K562 (cell line): ENCODE measurements at regions not wholly inside any gene's neighbourhood (a gene's known extent, or its start where the extent isn't known, plus 50 kb on each side); places are given as distances from the start of the nearest gene placed in this dataset.

ENCODE experiments used
- ATAC-seq: fragments of 200-7000 bp; cut with Tn5 transposase; 3 replicates; pipeline ENCODE4 v1.9.1; 2020; ENCODE audit warnings: moderate library complexity
- BruUV-seq: library from RNA; stranded (reverse); fragments of 400-500 nt; replicated peaks from 2 replicates; lab custom pipeline; 2021; lab: Mats Ljungman, UMichigan
- CTCF ChIA-PET: fragments of 300-600 bp; formaldehyde crosslinking; extraction: SDS; loops from one replicate; lab custom pipeline; 2021; ENCODE audit warnings: low intra/inter-chr PET ratio; lab: Yijun Ruan, JAX
- POLR2A ChIA-PET: fragments of 300-600, 350-650 bp; sonication (Branson Sonifier 250); formaldehyde crosslinking; extraction: SDS; loops from one replicate; lab custom pipeline; 2021; ENCODE audit warnings: antibody characterized with exemption, inconsistent platforms; lab: Yijun Ruan, JAX
- DNase-seq, 4 experiments: peaks; one replicate each; pipeline versions ENCODE4 v3.0.0 to v3.0.0-alpha.2; 2011 to 2018; ENCODE audit warnings: low spot score in 3 of 4, mixed read lengths in 3 of 4; ENCODE audit errors: extremely low read depth in 1 of 4
- FAIRE-seq: peaks from 2 replicates; lab custom pipeline; 2011; peaks lifted over from hg19 to GRCh38; lab: Jason Lieb, UNC
- H2AFZ ChIP-seq: 2 replicates; pipeline ENCODE4 v1.6.0; 2011; ENCODE audit warnings: low read depth, low read length, control low read depth, inconsistent platforms
- H3K27ac ChIP-seq: fragments of 200-600 bp; 3 replicates; pipeline ENCODE4 v1.8.0; 2011; ENCODE audit warnings: low read depth, mild to moderate bottlenecking, control low read depth, inconsistent platforms, low read length, moderate library complexity, mixed read lengths; ENCODE audit errors: extremely low read depth
- H3K27me3 ChIP-seq, 2 experiments: fragments of 300-600 bp in 1 of 2; 2 replicates in 1 of 2; 3 replicates in 1 of 2; pipeline versions ENCODE4 v1.6.0 to v1.8.0; 2011; ENCODE audit warnings: inconsistent platforms in 2 of 2, low read length in 2 of 2, mild to moderate bottlenecking in 1 of 2, mixed read lengths in 1 of 2, moderate library complexity in 1 of 2; ENCODE audit not compliant: control insufficient read depth in 2 of 2, insufficient read depth in 2 of 2
- H3K36me3 ChIP-seq: fragments of 300-600 bp; 3 replicates; pipeline ENCODE4 v1.8.0; 2011; ENCODE audit warnings: mild to moderate bottlenecking, low read length, inconsistent platforms; ENCODE audit not compliant: control insufficient read depth, insufficient read depth
- H3K4me1 ChIP-seq, 2 experiments: fragments of 200-600 bp in 1 of 2; replicated peaks in 1 of 2; 2 replicates in 1 of 2; 3 replicates in 1 of 2; pipeline versions ENCODE4 v1.5.1 to v1.8.0; 2011; ENCODE audit warnings: inconsistent platforms in 2 of 2, low read length in 2 of 2, mild to moderate bottlenecking in 1 of 2, mixed read lengths in 1 of 2, moderate library complexity in 1 of 2; ENCODE audit not compliant: control insufficient read depth in 2 of 2, insufficient read depth in 2 of 2
- H3K4me2 ChIP-seq: 2 replicates; pipeline ENCODE4 v1.6.1; 2011; ENCODE audit warnings: low read length, control low read depth, inconsistent platforms, mixed read lengths; ENCODE audit not compliant: insufficient read depth
- H3K4me3 ChIP-seq: fragments of 200-600 bp; sonication (generic), shearing (Covaris generic); 2 replicates; pipeline ENCODE4 v1.5.1; 2016; ENCODE audit warnings: control low read depth, inconsistent platforms
- H3K79me2 ChIP-seq: fragments of 200-600 bp; 3 replicates; pipeline ENCODE4 v1.8.0; 2011; ENCODE audit warnings: low read length, inconsistent platforms; ENCODE audit not compliant: control insufficient read depth, insufficient read depth
- H3K9ac ChIP-seq, 2 experiments: 2 replicates each; pipeline versions ENCODE4 v1.6.0 to v1.6.1; 2011; ENCODE audit warnings: low read depth in 2 of 2, low read length in 2 of 2, control low read depth in 1 of 2, inconsistent platforms in 1 of 2, mild to moderate bottlenecking in 1 of 2, mixed read lengths in 1 of 2; ENCODE audit not compliant: insufficient read depth in 1 of 2
- H3K9me1 ChIP-seq: one replicate; pipeline ENCODE4 v1.6.0; 2011; ENCODE audit warnings: inconsistent platforms, mild to moderate bottlenecking, low read length, moderate library complexity; ENCODE audit not compliant: control insufficient read depth, insufficient read depth
- H3K9me3 ChIP-seq: replicated peaks from 2 replicates; pipeline ENCODE4 v1.5.1; 2011; ENCODE audit warnings: low read depth, low read length, inconsistent platforms; ENCODE audit not compliant: control insufficient read depth, insufficient read depth
- H4K20me1 ChIP-seq: replicated peaks from 2 replicates; pipeline ENCODE4 v1.6.1; 2011; ENCODE audit warnings: low read length, inconsistent platforms, mixed read lengths; ENCODE audit not compliant: control insufficient read depth, insufficient read depth
- BCL6 ChIP-seq: fragments of 250-450 bp; sonication (Bioruptor Pico); IDR thresholded peaks from 2 replicates; pipeline ENCODE4 v1.4.0; 2020
- GATA2 ChIP-seq: sonication (generic); formaldehyde crosslinking; IDR thresholded peaks from 2 replicates; pipeline ENCODE4 v1.4.0; 2020; ENCODE audit warnings: mild to moderate bottlenecking, missing genetic modification reagents
- HLTF ChIP-seq: fragments of 450-650 bp; IDR thresholded peaks from 2 replicates; pipeline ENCODE4 v1.6.1; 2016
- MEF2D ChIP-seq: conservative IDR thresholded peaks from 2 replicates; pipeline ENCODE4 v1.6.1; 2016; ENCODE audit warnings: low read depth, missing genetic modification characterization, missing compliant biosample characterization
- PHB2 ChIP-seq: fragments of 450-650 bp; IDR thresholded peaks from 2 replicates; pipeline ENCODE4 v1.6.1; 2017; ENCODE audit warnings: low read depth
- POLR3G ChIP-seq: IDR thresholded peaks from 2 replicates; pipeline ENCODE4 v1.6.1; 2011; ENCODE audit not compliant: insufficient read length, insufficient replicate concordance; ENCODE audit errors: extremely low read depth
- RNF2 ChIP-seq: sonication (generic); IDR thresholded peaks from 2 replicates; pipeline ENCODE4 v1.6.1; 2016
- RUNX1 ChIP-seq: sonication (generic); IDR thresholded peaks from 2 replicates; pipeline ENCODE4 v1.6.1; 2016; ENCODE audit warnings: antibody characterized with exemption, low read depth
- SREBF1 ChIP-seq: fragments of 150-350 bp; IDR thresholded peaks from 2 replicates; pipeline ENCODE4 v1.6.1; 2014; ENCODE audit warnings: antibody characterized with exemption, low read depth, low read length, borderline replicate concordance
- STAT5A ChIP-seq: IDR thresholded peaks from 2 replicates; pipeline ENCODE4 v1.6.1; 2012; ENCODE audit warnings: low read length, inconsistent platforms, borderline replicate concordance
- ZBTB7A ChIP-seq: IDR thresholded peaks from 2 replicates; pipeline ENCODE4 v1.6.1; 2011; ENCODE audit warnings: low read depth, mild to moderate bottlenecking, low read length, moderate library complexity, borderline replicate concordance; ENCODE audit not compliant: control insufficient read depth
- ZNF212 ChIP-seq: fragments of 450-650 bp; formaldehyde crosslinking; IDR thresholded peaks from 2 replicates; pipeline ENCODE4 v1.4.0; 2020; ENCODE audit warnings: mild to moderate bottlenecking
- ZNF57 ChIP-seq: fragments of 450-650 bp; formaldehyde crosslinking; IDR thresholded peaks from 2 replicates; pipeline ENCODE4 v1.4.0; 2020; ENCODE audit warnings: mild to moderate bottlenecking, moderate library complexity
- WGBS: fragments of 100-300 bp; shearing (Covaris generic); methylation state at CpG from one replicate; pipeline ENCODE4 v1.1.6; 2016; ENCODE audit warnings: low coverage, mixed read lengths; ENCODE audit not compliant: insufficient coverage; ENCODE audit errors: missing lambda C conversion rate; 5-methylcytosine and 5-hydroxymethylcytosine counted together
- in situ Hi-C: fragments of 300-500 bp; cut with MboI; formaldehyde crosslinking; loops from 4 replicates; pipeline ENCODE4 v1.15.0; 2018; ENCODE audit warnings: inconsistent platforms, mixed read lengths
- intact Hi-C: fragments of 100-400 bp; cut with micrococcal nuclease; formaldehyde crosslinking; loops from 2 replicates; pipeline ENCODE4 v1.14.2; 2022
- TF ChIP-seq, protein P1 (sequence below): IDR thresholded peaks from 2 replicates; pipeline ENCODE4 v1.6.1; 2016; ENCODE audit warnings: missing genetic modification characterization, missing compliant biosample characterization
- TF ChIP-seq, protein P2 (sequence below): fragments of 450-650 bp; IDR thresholded peaks from 2 replicates; pipeline ENCODE4 v1.6.1; 2017; ENCODE audit warnings: antibody characterized with exemption

DNA sequence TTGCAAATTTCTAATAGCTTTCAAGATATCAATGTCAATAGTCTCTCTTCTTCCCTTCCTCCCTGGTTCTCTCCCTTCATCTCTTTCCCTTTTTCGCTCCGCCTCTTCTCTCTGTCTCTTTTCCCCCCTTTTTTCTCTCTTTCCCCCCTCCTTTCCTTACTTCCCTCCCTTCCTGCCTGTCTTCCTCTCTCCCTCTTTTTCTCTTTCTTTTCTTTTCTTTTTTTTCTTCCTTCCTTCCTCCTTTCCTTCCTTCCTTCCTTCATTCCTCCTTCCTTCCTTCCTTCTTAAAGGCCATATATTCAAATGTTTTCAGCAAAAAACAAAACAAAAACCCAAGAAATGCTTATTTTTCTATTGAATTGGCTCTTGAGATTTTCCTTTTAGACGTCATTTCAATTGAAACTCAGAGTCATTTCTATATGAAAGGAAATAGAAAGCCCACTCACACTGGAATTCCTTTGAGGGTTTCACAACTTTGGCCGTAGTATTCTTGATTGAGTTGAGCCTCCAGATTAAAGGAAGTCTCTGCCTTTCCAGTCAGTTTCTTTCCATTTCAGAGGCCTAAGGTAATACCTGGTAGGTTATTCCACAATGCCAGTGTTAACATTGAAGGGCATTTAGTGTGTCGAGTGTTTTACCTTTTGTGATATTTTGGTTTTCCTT, 551.5 kb downstream of the LMO4 start:
- Histone ChIP-seq H3K9me3 (no peaks in the 10 kb centered on the region; the same call in 1 of the 2 replicates), H2AFZ (no peak overlapping the region), H3K9ac (no peak overlapping the region), H3K9me1 (no peaks in the 10 kb centered on the region), H4K20me1 (no peaks in the 10 kb centered on the region), H3K27me3 (no peaks in the 10 kb centered on the region), H3K4me1 (no peaks in the 10 kb centered on the region), H3K4me2 (no peak overlapping the region), H3K4me3 (no peak overlapping the region), H3K79me2 (no peaks in the 10 kb centered on the region), H3K27ac (no peak overlapping the region), H3K36me3 (no peaks in the 10 kb centered on the region)
- DNase-seq (no peak), FAIRE-seq (no peak), ATAC-seq (no peak)
- TF ChIP-seq, protein P1, sequence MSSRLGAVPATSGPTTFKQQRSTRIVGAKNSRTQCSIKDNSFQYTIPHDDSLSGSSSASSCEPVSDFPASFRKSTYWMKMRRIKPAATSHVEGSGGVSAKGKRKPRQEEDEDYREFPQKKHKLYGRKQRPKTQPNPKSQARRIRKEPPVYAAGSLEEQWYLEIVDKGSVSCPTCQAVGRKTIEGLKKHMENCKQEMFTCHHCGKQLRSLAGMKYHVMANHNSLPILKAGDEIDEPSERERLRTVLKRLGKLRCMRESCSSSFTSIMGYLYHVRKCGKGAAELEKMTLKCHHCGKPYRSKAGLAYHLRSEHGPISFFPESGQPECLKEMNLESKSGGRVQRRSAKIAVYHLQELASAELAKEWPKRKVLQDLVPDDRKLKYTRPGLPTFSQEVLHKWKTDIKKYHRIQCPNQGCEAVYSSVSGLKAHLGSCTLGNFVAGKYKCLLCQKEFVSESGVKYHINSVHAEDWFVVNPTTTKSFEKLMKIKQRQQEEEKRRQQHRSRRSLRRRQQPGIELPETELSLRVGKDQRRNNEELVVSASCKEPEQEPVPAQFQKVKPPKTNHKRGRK, result peak; percentile 86
- no peak for TF ChIP-seq ZNF212 (CRISPR knock-in tag)
- POLR2A ChIA-PET, result no interaction called here
- intact Hi-C loops, result no loop called here
- in situ Hi-C loops, result no loop called here
- CTCF ChIA-PET, result no interaction called here
- 4% methylated on average over 5 of the region's 5 CpGs for WGBS
- BruUV-seq, result no TSS peak

DNA sequence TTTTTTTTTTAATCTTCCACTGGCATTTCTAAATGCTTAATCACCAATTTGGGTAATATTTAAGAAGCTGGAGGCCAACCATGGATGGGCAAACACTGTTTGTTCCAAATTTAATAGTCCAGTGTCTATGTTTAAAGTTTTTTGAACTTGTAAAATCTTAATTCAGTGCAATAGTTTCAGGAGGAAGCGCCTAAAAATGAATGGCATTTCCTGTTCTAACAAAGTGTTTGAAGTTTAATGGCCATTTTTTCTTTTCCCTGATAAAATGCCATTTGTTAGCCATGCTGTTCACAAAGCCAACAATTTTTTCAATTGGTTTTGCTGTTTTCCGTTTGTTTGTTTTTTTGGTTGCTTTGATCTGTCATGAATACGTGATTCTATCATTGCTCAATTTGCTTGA, 552.1 kb downstream of the LMO4 start:
- no peak overlapping the region for H2AFZ ChIP-seq
- no peak for FAIRE-seq
- TF ChIP-seq BCL6 (CRISPR knock-in tag) (no peak), HLTF (no peak), SREBF1 (no peak), RNF2 (no peak), MEF2D (tag) (no peak), GATA2 (CRISPR knock-in tag) (no peak), RUNX1 (no peak), ZBTB7A (no peak), STAT5A (no peak), POLR3G (no peak), ZNF57 (CRISPR knock-in tag) (no peak), PHB2 (no peak)
- TF ChIP-seq, protein P2, sequence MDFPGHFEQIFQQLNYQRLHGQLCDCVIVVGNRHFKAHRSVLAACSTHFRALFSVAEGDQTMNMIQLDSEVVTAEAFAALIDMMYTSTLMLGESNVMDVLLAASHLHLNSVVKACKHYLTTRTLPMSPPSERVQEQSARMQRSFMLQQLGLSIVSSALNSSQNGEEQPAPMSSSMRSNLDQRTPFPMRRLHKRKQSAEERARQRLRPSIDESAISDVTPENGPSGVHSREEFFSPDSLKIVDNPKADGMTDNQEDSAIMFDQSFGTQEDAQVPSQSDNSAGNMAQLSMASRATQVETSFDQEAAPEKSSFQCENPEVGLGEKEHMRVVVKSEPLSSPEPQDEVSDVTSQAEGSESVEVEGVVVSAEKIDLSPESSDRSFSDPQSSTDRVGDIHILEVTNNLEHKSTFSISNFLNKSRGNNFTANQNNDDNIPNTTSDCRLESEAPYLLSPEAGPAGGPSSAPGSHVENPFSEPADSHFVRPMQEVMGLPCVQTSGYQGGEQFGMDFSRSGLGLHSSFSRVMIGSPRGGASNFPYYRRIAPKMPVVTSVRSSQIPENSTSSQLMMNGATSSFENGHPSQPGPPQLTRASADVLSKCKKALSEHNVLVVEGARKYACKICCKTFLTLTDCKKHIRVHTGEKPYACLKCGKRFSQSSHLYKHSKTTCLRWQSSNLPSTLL, result no peak

More for the DNA sequence above, 552.1 kb downstream of the LMO4 start:
- H3K79me2 ChIP-seq, result no peaks in the 10 kb centered on the region
- ChIA-PET CTCF (no interaction called here), POLR2A (no interaction called here)
- ATAC-seq (no peak), DNase-seq (no peak)
- H3K27me3 ChIP-seq, result no peaks in the 10 kb centered on the region
- no peaks in the 10 kb centered on the region for H4K20me1 ChIP-seq
- H3K9me1 ChIP-seq, result no peaks in the 10 kb centered on the region
- no peaks in the 10 kb centered on the region for H3K36me3 ChIP-seq
- H3K9me3 ChIP-seq, result no peaks in the 10 kb centered on the region; the same call in 1 of the 2 replicates
- H3K4me2 ChIP-seq, result no peak overlapping the region
- in situ Hi-C loops (no loop called here), intact Hi-C loops (no loop called here)
- 6% methylated on average over 3 of the region's 3 CpGs for whole genome bisulfite sequencing
- BruUV-seq, result no TSS peak
- no peaks in the 10 kb centered on the region for H3K4me1 ChIP-seq
- H3K9ac ChIP-seq, result no peak overlapping the region
- no peak overlapping the region for H3K27ac ChIP-seq
- no peak overlapping the region for H3K4me3 ChIP-seq
